ENCODE measurements at regions not wholly inside any gene's neighbourhood (a gene's known extent, or its start where the extent isn't known, plus 50 kb on each side); places are given as distances from the start of the nearest gene placed in this dataset.
A peak's percentile ranks its signal among the peaks of the same experiment; 100 is the strongest.

GRCh38 chr15:69789648-69790393 lies 307.9 kb downstream of the TLE3 start:
- no peak overlapping the region for H3K4me3 ChIP-seq
- no peak for DNase-seq (ENCODE audit: low spot score)
- TF ChIP-seq, protein P1, sequence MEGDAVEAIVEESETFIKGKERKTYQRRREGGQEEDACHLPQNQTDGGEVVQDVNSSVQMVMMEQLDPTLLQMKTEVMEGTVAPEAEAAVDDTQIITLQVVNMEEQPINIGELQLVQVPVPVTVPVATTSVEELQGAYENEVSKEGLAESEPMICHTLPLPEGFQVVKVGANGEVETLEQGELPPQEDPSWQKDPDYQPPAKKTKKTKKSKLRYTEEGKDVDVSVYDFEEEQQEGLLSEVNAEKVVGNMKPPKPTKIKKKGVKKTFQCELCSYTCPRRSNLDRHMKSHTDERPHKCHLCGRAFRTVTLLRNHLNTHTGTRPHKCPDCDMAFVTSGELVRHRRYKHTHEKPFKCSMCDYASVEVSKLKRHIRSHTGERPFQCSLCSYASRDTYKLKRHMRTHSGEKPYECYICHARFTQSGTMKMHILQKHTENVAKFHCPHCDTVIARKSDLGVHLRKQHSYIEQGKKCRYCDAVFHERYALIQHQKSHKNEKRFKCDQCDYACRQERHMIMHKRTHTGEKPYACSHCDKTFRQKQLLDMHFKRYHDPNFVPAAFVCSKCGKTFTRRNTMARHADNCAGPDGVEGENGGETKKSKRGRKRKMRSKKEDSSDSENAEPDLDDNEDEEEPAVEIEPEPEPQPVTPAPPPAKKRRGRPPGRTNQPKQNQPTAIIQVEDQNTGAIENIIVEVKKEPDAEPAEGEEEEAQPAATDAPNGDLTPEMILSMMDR (IDR thresholded peaks at IDR 0.05), result no peak
- H3K27ac ChIP-seq, result no peak overlapping the region

DNA sequence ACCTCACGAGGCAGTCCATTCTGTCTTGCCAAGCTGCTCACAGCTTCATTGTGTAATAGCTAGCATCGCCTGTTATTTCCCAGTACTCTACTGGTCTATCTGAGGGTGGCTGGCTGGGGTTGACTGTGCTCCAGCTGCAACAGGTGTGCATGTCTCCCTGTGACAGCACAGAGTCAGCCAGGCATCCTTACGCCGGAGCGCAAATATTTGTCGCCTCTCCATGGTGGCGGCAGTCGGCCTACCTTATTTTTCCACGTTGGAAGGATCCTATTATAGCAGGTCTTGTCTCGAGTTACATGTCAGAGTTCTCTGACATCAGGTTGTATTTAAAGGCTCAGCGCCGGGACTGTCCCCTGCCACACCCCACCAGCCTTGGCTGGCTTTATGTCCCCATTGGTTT lies 307.1 kb downstream of the TLE3 start:
- Histone ChIP-seq H3K27ac (no peak overlapping the region), H3K4me3 (no peak overlapping the region)
- TF ChIP-seq, protein P1 (IDR thresholded peaks at IDR 0.05), result no peak
- DNase-seq (ENCODE audit: low spot score), result no peak

DNA sequence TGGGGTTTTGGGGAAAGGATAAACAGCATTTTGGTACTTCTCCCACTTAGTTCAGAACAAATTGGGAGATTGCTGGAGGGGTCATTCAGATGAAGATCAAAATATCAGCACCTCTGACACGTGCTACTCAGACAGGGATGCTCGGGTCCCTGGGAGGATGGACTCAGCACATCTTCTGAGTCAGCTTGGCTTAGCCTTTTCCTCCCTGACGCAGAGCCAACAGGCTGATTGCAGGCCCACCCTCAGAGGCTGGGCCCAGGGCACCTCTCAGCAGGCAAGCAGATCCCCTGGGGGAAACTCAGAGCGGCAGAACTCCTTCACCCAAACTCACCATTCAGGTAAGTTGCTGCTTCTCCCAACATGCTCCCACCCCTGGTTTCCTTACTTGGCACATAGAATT lies 304.9 kb downstream of the TLE3 start:
- TF ChIP-seq, protein P1 (IDR thresholded peaks at IDR 0.05), result no peak
- Histone ChIP-seq H3K4me3 (no peak overlapping the region), H3K27ac (peak overlapping the region in 1 of 2 donors; percentile 97)
- no peak for DNase-seq (ENCODE audit: low spot score)

- TF ChIP-seq, protein P1 (IDR thresholded peaks at IDR 0.05), result no peak
- H3K4me3 ChIP-seq, result no peak overlapping the region
- no peak for DNase-seq (ENCODE audit: low spot score)
- peak overlapping the region; percentile 83 to 97 for H3K27ac ChIP-seq
These were observed 304.3 kb downstream of the TLE3 start for GRCh38 chr15:69793431-69793780.

- DNase-seq (ENCODE audit: low spot score), result peak; percentile 76
- Histone ChIP-seq H3K4me3 (no peak overlapping the region), H3K27ac (peak overlapping the region; percentile 83 to 97)
- TF ChIP-seq, protein P1 (IDR thresholded peaks at IDR 0.05), result no peak
These were observed 303.8 kb downstream of the TLE3 start for GRCh38 chr15:69793781-69794451.

DNA sequence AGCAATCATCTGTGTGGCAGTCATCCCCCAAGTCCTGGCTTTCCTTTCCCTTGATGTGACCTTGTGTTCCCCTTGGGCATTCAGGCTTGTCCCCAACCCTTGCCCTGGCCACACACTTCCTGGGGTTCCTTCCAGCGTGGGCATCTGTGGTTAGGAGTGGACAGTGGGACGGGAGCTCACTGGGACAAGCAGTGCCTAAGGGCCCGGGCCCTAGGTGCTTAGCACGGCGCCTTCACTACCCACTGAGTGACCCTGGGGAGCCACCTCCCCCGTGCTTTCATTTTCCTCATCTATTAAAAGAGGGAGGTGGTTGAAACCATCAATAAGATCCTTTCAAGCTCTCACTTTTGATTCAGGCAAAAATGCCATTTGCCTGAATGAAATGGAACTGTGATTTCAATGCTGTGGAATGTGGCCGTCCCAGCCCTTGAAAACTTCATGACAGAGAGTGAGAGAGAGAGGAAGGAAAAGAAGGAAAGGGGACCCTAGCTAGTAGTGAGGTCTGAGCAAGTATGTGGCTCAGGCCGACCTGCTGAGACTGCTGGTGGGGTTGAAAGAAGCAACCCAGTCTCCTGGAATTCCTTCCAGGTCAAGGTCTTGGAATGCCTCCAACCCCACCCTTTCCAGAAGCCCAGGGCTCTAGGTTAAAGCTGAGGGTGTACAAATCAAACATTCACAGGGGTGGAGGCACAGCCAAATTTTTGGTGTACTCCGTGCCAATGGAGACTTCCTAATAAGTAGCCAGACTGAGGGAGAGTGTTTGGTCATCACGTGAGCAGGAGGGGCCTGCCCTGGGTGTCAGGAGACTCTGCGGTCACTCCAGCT lies 302.9 kb downstream of the TLE3 start:
- DNase-seq (ENCODE audit: low spot score), result peak; percentile 82
- TF ChIP-seq, protein P1 (IDR thresholded peaks at IDR 0.05), result no peak
- H3K27ac ChIP-seq, result peak overlapping the region; percentile 83 to 97
- H3K4me3 ChIP-seq, result peak overlapping the region; percentile 50
